Parathyroid adenoma (tissue), 2 donors: ENCODE measurements at regions not wholly inside any gene's neighbourhood (a gene's known extent, or its start where the extent isn't known, plus 50 kb on each side); places are given as distances from the start of the nearest gene placed in this dataset.

Source experiments
- H2AFZ ChIP-seq: fragments of 300-600 bp; sonication (generic); one replicate; pipeline ENCODE4 v1.7.0; 2017; ENCODE audit warnings: antibody characterized with exemption, mild to moderate bottlenecking
- H3K27ac ChIP-seq: fragments of 300-600 bp; sonication (generic); one replicate; pipeline ENCODE4 v1.7.0; 2017
- H3K27me3 ChIP-seq: fragments of 300-600 bp; sonication (generic); one replicate; pipeline ENCODE4 v1.7.0; 2017; ENCODE audit warnings: low read length; ENCODE audit not compliant: control insufficient read depth, insufficient read depth
- H3K36me3 ChIP-seq: fragments of 300-600 bp; sonication (generic); one replicate; pipeline ENCODE4 v1.7.0; 2017; ENCODE audit warnings: low read length; ENCODE audit not compliant: control insufficient read depth, insufficient read depth
- H3K4me1 ChIP-seq: fragments of 300-600 bp; sonication (generic); one replicate; pipeline ENCODE4 v1.7.0; 2017; ENCODE audit warnings: control low read depth
- H3K4me2 ChIP-seq: fragments of 300-600 bp; sonication (generic); one replicate; pipeline ENCODE4 v1.7.0; 2017; ENCODE audit warnings: low read length
- H3K4me3 ChIP-seq: fragments of 300-600 bp; sonication (generic); one replicate; pipeline ENCODE4 v1.7.0; 2017; ENCODE audit warnings: low read depth, low read length
- H3K79me2 ChIP-seq: fragments of 300-600 bp; sonication (generic); one replicate; pipeline ENCODE4 v1.7.0; 2017; ENCODE audit warnings: control low read depth
- H3K9ac ChIP-seq: fragments of 300-600 bp; sonication (generic); one replicate; pipeline ENCODE4 v1.7.0; 2017; ENCODE audit warnings: mild to moderate bottlenecking
- H3K9me3 ChIP-seq: fragments of 300-600 bp; sonication (generic); one replicate; pipeline ENCODE4 v1.7.0; 2017; ENCODE audit warnings: low read length; ENCODE audit not compliant: control insufficient read depth
- TF ChIP-seq, protein P1 (sequence below): fragments of 300-600 bp; sonication (generic); IDR thresholded peaks from one replicate; pipeline ENCODE4 v1.7.0; 2017; ENCODE audit warnings: antibody characterized with exemption, mild to moderate bottlenecking
- donor health status: primary hyperparathyroidism.

DNA sequence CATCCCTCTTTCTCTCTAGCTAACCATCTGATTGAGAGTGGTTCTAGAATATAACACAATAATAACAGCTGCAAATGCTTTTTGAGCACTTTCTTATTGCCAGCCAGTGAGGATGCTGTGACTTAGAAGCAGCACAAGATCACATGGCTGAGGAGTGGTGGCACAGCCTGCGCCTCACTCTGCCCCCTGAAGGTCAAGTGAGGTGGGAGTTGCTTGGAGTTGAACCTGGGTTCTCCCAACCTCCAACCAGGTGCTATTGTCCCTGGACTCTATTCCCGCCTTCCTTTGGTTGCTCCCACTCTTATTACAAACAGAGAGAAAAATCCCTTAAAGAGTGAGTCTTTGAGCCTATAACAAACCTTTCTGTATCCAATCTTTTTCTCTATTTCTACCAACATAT is 280.3 kb upstream of the PODXL start:
- no peaks in the 10 kb centered on the region for H3K27me3 ChIP-seq
- no peak overlapping the region for H3K27ac ChIP-seq
- no peaks in the 10 kb centered on the region for H3K36me3 ChIP-seq
- no peak overlapping the region for H3K4me2 ChIP-seq
- TF ChIP-seq, protein P1, sequence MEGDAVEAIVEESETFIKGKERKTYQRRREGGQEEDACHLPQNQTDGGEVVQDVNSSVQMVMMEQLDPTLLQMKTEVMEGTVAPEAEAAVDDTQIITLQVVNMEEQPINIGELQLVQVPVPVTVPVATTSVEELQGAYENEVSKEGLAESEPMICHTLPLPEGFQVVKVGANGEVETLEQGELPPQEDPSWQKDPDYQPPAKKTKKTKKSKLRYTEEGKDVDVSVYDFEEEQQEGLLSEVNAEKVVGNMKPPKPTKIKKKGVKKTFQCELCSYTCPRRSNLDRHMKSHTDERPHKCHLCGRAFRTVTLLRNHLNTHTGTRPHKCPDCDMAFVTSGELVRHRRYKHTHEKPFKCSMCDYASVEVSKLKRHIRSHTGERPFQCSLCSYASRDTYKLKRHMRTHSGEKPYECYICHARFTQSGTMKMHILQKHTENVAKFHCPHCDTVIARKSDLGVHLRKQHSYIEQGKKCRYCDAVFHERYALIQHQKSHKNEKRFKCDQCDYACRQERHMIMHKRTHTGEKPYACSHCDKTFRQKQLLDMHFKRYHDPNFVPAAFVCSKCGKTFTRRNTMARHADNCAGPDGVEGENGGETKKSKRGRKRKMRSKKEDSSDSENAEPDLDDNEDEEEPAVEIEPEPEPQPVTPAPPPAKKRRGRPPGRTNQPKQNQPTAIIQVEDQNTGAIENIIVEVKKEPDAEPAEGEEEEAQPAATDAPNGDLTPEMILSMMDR: no peak
- H3K79me2 ChIP-seq: no peaks in the 10 kb centered on the region
- H3K4me3 ChIP-seq: no peak overlapping the region
- no peak overlapping the region for H3K9ac ChIP-seq
- H3K4me1 ChIP-seq: no peaks in the 10 kb centered on the region
- H2AFZ ChIP-seq: no peak overlapping the region
- no peaks in the 10 kb centered on the region for H3K9me3 ChIP-seq

DNA sequence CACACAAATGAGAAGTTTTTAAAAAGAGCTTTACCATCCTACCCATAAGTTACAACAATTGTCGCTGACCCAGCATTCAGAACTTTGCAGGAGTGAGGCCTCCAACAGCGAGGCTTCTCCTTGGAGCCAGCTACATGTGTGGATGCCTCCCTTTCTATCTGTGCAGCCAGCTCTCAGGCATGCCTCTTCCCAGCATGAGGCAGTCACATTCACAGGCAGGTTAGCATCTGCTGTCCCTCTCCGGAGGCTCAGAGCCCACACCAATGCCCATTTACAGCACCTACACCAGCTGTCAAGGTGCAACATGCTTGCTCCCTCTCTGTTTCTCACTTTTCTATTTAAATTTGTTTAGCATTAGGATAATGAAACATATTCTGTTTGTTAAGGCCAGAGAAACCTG is 278.7 kb upstream of the PODXL start:
- TF ChIP-seq, protein P1: no peak
- no peak overlapping the region for H3K9ac ChIP-seq
- no peak overlapping the region for H3K4me2 ChIP-seq

DNA sequence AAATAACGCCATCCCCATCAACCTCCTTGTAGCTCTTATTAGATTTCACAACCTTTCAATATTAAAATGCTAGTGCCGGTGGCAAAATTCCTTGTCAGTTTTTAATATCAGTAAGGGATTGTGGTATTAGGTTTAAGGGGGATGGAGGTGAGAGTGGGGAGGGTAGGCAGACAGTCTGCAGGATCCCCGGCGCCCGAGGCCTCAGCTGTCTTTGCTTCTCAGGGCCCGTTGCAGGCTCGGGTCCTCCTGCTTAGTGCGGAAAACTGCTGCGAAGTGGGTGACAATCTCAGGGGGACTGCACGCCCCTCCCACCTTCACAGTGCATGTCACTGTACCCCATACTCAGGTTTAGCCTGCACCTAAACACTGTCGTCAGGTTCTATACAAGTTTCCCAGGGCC is 274.3 kb upstream of the PODXL start:
- TF ChIP-seq, protein P1: no peak
- H3K79me2 ChIP-seq: no peaks in the 10 kb centered on the region
- no peaks in the 10 kb centered on the region for H3K36me3 ChIP-seq
- H3K4me2 ChIP-seq: no peak overlapping the region
- H3K4me1 ChIP-seq: no peaks in the 10 kb centered on the region
- H3K9me3 ChIP-seq: no peaks in the 10 kb centered on the region
- H3K4me3 ChIP-seq: no peak overlapping the region
- no peak overlapping the region for H3K9ac ChIP-seq
- no peaks in the 10 kb centered on the region for H3K27me3 ChIP-seq
- no peak overlapping the region for H3K27ac ChIP-seq
- H2AFZ ChIP-seq: no peak overlapping the region

More for the DNA sequence above, 278.7 kb upstream of the PODXL start:
- H3K79me2 ChIP-seq: no peaks in the 10 kb centered on the region
- no peaks in the 10 kb centered on the region for H3K36me3 ChIP-seq
- H3K9me3 ChIP-seq: no peaks in the 10 kb centered on the region
- H3K27ac ChIP-seq: no peak overlapping the region
- H3K4me1 ChIP-seq: no peaks in the 10 kb centered on the region
- H2AFZ ChIP-seq: no peak overlapping the region
- H3K27me3 ChIP-seq: no peaks in the 10 kb centered on the region
- H3K4me3 ChIP-seq: no peak overlapping the region

DNA sequence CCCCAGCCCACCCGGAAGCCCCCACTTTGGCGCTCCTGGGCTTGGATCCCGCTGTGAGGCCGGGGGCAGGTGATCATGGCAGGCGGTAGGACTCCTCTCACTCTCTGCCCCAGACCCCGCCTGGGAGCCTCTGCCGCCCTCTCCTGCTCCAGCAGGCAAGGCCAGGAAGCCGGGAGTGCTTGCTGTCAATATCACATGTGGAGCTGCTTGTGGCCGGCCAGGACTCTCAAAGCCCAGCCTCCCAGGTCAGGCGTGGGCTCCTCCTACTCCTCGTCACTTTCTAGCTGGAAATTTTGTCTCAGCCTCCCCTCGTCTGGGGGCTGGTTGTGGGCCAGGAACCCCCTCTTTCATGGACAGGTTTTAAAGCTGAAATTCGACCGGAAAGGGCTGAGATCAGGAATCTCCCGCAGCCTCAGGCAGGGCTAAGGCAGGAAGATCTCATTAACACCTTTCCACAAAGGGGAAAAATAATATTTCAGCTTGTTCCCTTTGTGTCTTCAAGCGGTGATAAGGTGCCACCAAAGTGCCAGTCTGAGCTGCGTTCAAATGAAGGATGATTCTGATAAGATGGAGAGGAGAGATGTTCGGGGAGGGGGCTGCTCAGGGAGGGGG is 273.6 kb upstream of the PODXL start:
- Histone ChIP-seq H3K9me3 (no peaks in the 10 kb centered on the region), H2AFZ (peak overlapping the region; percentile 72), H3K27ac (no peak overlapping the region), H3K4me2 (no peak overlapping the region), H3K4me1 (no peaks in the 10 kb centered on the region), H3K79me2 (no peaks in the 10 kb centered on the region), H3K9ac (no peak overlapping the region), H3K36me3 (no peaks in the 10 kb centered on the region), H3K4me3 (no peak overlapping the region), H3K27me3 (no peaks in the 10 kb centered on the region)
- TF ChIP-seq, protein P1: no peak

DNA sequence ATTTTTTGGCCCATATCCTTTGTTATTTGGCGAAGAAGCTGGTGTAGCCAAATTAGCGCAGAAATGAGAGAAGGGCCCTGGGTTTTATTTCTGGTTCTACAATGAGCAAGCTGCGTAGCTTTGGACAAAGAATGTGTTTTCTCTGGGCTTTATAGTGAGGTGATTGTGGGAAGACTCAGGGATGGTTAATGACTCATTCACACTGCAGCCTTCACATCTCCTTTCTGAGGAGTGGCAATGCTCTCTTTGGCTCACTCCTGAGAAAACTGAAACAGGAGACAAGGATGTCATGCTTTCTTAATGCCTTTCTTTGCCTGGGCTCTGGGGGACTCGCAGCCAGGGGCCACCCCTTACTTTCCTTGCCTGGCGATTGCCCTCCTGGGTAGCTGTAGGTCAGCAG is 271.0 kb upstream of the PODXL start:
- Histone ChIP-seq H2AFZ (no peak overlapping the region), H3K27me3 (no peaks in the 10 kb centered on the region), H3K4me1 (no peaks in the 10 kb centered on the region), H3K4me2 (no peak overlapping the region), H3K9ac (no peak overlapping the region), H3K9me3 (no peaks in the 10 kb centered on the region), H3K27ac (no peak overlapping the region), H3K79me2 (no peaks in the 10 kb centered on the region), H3K4me3 (no peak overlapping the region), H3K36me3 (no peaks in the 10 kb centered on the region)
- TF ChIP-seq, protein P1: no peak
